Medulla oblongata (tissue), 1 donor: ENCODE measurements at regions not wholly inside any gene's neighbourhood (a gene's known extent, or its start where the extent isn't known, plus 50 kb on each side); places are given as distances from the start of the nearest gene placed in this dataset.

Experiments
- DNase-seq: peaks from one replicate; pipeline ENCODE4 v3.0.0-alpha.2; 2015; ENCODE audit errors: extremely low spot score

DNA sequence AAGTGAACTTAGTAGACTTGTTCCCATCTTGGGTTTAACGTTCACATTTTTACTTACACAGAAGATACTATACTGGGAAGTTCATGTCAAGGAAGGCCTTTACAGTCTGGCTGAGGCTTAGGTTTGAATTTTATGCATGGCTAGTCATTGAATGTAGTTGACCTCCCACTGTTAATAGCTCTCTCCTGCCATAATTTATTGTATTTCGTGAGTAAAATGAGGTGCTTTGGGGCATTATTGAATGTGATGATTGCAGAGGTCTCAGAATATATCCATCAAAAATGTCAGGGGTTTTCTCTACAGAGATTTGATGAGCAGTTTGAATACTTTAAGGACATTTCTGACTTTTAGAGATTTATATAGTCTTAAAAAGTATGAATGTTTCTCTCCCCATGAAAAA lies 356.6 kb upstream of the GRM7 start:
- no peak for DNase-seq

DNA sequence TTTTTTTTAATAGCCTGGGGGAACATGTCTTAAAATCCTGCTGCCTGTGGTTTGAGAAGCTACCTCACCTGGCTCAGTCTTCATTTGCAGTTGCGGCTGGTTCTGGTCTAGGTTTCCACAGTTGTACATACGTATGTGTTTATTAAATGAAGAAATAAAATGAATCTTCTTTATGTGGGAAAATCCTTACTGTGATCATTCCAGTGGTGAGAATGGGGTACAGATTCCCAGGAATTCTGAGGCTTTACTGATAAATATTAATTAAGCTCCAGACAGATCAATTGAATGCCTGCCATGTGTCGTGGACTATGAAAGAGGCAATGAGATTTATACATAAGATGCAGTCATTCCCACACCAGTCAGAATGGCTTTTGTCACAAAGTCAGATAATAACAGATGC lies 356.1 kb upstream of the GRM7 start:
- DNase-seq: no peak

DNA sequence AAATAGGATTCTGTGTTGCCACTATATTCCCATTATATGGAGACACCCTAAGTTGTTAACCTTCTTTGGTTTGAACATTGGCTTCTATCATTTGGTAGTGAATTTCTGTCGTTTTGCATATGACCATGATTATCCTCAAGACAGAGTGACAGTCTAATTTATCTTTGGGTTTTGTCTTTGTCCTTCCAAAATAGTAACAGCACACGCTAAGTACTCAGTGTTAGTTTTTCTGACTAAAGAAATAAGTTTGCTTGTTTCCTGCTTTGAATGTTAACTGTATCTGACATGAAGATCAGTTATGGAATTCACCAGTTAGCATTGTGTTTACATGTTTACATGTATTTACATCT lies 352.5 kb upstream of the GRM7 start:
- no peak for DNase-seq

DNA sequence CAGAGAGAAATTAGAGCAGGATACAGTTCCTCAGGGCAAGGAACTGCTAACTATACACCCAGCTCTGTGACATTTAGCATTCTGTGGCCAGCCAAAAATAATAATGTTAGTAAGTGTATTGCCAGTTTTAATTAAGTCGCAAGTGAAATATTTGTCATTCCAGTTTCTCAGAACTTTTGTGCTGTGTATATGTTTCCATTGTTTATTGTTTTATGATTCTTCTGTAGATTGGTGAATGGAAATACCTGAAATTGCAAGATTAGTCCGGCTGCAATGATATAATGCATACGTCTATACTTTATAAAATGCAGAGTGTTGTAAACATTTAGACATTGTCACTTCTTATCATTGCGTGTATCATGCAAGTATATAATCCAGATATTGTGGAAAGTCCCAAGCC lies 351.3 kb upstream of the GRM7 start:
- DNase-seq: no peak

DNA sequence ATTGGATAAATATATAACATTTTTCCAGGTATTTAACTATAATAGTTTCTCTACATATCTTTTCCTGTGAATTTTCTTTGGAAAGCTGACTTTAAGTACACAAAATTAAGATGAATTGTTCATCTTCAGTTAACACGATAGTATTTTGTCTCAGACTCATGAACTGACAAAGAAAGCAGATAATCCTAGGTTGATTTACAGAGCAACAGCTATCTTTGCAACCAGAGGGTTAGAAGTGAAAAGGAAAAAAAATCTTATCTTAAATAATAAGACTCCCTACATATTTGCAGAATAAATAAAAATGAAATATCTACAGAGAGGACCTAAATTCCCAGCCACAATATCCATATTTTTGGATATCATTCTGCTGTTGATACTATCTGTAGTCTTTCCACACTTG lies 350.2 kb upstream of the GRM7 start:
- no peak for DNase-seq

DNA sequence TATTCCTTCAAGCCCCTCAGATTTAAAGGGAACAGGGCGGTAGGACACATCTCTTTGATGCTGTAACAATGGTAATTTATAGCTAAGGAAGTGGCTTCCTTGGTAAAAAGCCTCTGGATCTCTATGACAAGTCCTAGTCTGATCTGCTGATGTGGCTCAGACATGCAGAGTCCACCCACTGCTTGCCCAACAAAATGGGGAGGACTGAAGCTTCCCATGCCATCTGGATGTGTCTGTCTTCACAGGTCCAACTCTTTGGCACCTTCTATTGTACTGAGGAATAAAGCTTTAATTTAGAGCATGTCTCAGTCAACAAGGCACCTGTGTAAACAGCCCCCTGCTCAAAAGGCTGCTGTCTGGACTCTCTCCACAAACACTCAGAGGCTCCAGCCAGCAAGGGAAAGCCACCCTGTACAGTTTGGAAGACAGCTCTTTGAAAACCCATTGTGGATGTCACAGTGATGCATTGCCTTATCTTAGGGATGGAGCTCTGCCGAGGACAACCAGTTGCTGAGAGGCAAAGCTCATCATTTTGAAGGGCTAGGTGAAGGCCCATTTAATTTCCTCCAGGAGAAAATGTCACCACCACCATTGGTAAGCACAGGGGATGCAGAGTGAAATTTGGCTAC lies 348.6 kb upstream of the GRM7 start:
- no peak for DNase-seq

DNA sequence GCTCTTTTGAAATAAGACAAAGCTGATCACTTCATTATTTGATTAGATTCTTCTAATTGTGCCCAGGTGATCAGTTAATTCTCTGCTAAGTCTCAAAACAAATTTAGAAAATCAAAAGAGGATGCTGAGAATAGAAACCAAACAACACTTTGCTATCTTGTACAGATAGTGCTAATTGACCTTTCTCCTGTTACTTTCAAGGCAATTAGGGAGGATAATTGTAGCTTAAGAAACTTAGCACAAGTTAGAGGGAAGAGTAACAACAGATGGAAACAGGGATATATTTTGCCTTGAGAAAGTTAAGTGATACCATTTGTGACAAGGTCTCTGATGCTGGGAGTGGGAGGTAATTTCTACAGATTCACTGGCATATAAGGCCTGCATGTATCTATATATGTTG lies 344.8 kb upstream of the GRM7 start:
- DNase-seq: no peak

DNA sequence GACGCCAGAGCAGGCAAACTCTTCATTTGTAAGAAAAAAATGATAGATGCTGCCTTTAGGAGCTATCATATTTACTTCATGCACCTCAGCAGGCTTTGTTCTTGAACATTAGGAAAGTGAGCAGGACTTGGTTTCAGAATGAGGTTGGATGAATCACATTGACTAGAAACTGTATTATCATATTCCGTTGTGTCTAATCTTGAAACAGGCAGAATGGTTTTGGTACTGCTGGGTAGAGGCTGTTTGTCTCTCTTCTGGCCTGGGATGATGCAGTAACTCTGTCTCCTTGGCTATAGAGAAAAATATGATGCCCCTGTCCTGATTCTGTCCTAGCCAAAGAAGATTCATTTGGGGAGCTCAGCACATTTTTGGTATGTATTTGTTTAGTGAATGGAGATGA lies 344.2 kb upstream of the GRM7 start:
- no peak for DNase-seq

DNA sequence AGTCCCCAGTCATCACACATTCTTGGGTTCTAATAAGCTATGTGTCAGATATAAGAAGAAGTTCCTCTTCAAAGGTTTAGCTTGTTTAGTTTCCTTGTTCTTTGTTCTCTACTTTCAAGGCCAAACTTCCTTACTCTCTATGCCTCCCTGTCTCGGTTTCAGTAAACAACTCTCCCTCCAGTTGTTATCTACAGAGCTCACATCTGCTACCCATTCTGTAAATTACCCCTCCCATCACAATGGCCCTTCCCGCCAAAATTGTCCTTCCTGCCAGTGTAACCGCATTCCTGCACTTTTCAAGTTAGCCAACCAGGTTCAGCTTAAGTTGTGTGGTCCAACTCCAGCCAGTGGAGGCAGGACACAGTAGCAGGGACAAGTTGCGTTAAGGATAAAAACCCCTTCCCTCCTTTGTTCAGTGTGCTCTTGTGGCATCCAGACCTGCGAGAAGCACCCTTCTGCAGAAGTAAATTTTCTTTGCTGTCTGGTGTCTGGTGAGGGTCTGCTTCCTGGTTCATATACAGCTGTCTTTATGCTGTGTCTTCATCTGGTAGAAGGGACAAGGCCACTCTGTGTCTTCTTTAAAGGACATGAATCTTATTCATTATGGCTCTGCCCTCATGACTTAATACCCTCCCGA lies 342.1 kb upstream of the GRM7 start:
- no peak for DNase-seq

DNA sequence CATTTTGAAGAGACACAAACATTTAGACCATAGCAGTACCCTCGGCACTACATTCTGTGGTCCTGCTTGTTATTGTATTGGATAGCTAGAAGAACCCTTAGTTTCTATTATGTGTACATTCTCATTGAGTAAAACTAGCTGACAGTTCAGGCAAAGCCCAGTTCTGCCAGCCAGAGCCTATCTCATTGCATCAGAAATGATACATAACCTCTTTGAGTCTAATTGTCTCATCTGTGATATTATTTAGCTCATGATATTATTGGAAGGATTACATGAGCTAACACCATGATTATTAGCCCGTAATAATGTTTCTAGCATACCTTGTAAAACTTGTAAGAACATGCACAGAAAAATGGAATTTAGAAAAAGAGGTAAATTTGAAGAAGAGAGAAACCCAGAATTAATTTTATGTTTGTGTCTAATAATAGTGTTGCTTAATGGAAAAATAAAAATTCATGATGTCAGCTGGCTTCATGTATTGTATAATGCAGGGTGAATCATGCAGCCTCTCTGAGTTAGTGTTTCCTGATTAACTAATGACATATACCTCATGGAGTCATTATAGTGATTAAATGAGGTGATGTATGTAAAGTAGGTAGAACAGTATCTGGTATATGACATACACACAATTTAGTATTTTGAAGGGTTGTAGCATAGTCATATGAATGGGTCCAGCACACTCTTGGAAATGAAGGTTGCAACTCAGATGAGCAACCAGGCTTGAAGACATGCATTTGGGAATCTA lies 339.4 kb upstream of the GRM7 start:
- no peak for DNase-seq

DNA sequence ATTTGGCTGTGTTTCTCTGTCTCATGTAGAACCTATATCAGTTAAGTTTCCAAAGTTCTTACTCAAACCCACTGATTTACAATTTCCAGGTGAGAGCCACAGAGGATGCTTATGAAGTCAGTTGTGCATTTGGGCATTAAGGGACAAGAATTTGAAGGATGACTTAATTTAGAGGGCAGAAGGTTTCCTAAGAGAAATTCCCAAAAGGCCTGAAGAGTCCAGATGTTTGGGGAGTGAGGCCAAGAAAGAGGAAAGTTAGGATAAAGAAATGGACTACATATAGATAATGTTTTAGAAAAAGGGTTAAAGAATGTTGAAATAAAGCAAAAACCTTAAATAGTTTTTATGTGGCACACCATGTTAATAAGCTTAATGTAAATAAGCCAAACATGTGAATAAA lies 338.7 kb upstream of the GRM7 start:
- DNase-seq: no peak

DNA sequence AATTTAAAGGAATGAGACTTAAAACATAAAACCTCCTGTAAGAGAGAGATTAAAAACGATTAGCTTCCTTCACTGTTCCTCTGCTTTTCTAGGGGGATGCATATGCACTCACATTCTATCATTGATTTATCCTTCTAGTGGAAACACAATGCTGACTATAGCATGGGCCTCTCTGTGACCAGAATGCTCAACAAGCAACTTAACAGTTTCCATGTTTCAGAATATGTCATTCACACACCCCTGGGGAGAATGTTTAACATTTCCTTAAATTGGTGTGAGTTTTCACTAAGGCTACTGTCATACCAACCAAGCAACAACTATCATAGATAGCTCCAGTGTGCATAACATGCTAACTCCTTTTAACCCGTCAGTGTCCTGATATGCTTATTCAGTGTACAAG lies 337.9 kb upstream of the GRM7 start:
- DNase-seq: no peak

DNA sequence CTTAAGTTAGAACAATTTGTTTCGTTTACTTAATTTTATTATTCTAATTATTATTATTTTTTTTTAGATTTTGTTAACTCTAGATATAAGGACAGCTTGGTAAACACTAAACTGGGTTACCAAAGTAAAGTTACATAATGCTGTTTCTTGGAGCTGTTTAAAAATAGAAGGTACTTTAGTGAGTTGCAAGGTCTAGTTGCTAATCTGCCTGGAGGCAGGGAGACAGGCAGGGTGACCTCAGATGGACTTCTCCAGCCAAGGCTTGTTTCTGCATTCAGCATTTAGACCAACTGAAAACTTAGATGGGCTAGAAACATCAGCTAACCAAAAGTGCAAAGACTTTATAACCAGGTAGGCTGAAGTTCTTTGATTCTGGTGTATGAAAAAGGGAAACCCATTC lies 336.4 kb upstream of the GRM7 start:
- DNase-seq: no peak

DNA sequence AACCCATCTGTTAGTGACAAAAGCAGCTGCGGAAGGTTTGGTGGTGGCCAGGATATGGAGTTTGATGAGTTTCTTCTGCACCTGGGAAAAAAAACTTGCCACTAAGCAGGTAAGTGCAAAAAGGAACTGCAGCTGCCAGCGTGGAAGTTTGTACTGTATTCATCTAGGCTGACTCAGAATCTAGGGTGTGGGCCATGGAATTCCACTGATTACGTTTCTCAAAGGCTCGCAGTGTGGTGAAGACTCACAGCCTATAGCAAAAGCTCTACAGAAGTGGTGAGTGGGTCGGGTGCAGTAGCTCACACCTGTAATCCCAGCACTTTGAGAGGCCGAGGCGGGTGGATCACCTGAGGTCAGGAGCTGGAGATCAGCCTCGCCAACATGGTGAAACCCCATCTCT lies 334.6 kb upstream of the GRM7 start:
- DNase-seq: no peak

DNA sequence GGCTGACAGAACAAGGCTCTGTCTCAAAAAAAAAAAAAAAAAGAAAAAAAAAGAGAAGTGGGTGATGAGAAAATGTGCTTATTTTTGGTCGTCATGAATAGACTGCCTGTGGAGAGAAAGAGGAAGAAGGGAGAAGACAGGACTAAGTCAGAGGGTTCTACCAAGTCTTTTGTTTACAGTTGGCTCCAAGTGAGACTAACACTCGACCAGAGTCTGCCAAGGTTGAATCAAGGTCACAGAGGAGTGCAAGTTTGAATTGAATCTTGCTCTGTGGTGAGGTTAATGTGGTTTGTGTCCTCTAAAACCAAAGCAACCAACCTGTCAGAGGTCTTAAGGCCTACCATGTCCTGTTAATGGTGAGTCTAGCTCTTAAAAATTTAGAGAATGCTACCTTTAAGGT lies 334.1 kb upstream of the GRM7 start:
- no peak for DNase-seq

DNA sequence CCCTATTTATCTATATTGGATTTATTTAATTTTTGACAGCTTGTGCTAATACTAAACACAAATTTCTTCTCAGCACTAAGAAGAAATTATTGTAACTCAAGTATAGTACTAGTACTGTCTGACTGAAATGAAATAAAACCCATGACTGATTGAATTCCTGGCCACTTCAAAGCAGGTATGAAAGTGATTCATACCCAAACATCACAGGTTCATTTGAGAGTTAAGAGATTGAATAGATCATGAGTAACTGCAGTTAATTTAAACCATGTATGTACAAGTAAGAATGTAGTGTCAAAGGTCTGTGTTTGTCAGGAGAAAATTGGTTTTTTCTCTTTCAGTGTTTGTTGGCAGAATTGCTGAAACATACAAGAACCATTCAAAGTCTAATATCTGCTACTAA lies 332.0 kb upstream of the GRM7 start:
- no peak for DNase-seq

DNA sequence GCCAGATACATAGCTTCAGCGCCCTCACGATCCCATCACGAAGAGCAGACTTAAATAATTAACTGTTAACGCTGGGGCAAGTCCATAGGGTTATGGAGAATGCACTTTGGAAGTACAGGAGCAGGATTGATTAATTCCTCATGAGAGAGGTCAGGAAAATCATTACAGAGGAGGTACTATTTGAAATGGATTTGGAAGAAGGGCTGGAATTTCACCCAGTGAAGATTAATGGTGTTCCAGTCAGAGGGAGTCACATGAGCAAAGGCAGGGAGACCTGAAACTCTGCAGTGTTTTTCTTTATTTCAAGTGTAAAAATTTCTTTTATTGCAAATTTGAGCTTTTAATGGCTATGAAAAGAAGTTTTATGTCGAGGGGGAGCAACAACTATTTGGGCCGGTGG lies 329.8 kb upstream of the GRM7 start:
- no peak for DNase-seq

DNA sequence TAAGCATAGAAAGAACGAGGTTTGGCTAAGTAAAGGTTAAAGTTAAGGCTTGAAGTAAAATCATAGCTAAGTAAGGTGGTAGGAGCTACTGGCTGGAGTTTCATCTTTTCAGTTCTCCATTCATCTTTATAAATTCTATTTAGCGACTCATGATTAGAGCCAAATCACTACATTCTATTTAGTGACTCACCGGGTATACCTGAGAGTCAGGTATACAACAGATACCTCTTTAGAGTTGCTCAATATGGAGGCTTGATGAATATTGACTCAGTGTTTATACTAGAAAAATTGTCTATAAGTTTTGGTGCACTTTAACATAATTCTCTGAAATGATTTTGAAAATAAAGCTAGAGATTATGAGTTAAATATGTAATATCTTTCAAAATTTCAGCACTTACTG lies 328.8 kb upstream of the GRM7 start:
- no peak for DNase-seq

DNA sequence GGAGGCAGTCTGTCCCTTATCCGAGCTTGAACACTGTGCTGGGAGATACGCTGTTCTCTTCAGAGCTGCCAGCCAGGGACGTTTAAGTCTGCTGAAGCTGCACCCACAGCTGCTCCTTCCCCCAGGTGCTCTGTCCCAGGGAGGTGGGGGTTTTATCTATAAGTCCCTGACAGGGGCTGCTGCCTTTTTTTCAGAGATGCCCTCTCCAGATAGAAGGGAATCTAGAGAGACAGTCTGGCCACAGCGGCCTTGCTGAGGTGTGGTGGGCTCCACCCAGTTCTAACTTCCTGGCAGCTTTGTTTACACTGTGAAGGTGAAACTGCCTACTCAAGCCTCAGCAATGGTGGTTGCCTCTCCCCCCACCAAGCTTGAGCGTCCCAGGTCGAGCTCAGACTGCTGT lies 319.9 kb upstream of the GRM7 start:
- no peak for DNase-seq

DNA sequence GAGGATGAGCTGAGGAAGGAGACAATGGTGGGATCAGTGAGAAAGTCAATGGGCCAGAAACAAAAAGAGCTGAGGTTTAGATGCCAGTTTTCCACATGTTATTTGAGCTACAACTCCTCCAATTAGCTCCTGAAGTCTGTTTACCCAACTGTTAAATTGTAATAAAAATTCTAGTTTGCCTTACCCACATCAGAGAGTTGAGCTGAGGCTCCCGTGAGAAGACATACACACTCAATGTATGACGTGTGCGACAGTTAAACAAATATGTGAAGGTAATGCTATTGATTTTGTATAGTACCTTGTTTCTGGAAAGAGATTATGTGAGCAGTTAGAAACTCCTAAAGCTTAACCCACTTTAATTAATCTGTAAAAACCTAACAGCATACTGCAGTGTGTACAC lies 318.1 kb upstream of the GRM7 start:
- no peak for DNase-seq

DNA sequence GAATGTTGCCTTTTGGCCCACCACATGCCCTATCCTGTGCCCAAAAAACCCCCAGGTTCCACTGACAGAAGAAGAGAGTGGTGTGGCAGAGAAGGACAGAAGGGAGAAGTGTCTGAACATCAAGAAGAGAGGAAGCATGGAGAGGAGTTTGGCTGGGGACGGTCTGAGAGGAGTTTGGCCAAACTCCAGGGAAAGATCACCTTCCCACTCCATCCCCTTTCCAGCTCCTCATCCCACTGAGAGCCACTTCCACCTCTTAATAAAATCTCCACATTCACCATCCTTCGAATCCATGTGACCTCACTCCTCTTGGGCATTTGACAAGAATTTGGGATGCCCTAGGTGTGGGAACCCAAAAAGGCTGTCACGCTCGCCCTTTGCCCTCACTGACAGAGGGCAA lies 311.6 kb upstream of the GRM7 start:
- DNase-seq: no peak

DNA sequence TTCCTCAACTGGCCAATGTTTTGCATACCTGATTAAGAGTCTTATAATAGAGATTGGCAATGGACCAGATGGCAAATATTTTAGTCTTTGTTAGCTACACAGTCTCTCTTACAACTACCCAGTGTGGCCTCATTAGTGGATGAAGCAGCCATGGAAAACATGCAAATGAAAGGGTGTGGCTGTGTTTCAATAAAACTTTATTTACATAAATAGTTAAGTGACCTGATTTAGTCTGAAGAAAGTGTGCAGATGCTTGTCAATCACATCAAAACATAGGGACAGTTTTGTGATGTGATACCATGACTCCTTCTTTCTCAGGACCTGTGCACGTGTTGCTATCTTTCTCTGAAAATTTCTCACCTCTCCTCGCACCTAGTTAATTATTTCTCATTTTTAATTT lies 309.8 kb upstream of the GRM7 start:
- no peak for DNase-seq

DNA sequence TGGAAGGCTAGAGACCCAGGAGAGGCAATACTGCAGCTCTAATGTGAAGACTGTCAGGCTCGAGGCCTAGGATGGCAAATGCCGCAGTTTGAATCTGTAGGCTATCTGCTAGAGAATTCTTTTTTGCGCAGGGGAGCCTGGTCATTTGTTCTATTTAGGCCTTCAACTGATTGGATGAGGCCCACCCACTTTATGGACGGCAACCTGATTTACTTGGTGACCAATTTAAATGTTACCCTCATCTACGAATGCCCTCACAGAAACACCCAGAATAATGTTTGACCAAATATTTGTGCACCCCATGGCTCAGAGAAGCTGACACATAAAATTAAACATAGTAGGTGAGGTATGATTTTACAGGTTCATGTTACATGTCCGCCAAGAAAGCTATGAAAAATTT lies 300.7 kb upstream of the GRM7 start:
- DNase-seq: no peak

DNA sequence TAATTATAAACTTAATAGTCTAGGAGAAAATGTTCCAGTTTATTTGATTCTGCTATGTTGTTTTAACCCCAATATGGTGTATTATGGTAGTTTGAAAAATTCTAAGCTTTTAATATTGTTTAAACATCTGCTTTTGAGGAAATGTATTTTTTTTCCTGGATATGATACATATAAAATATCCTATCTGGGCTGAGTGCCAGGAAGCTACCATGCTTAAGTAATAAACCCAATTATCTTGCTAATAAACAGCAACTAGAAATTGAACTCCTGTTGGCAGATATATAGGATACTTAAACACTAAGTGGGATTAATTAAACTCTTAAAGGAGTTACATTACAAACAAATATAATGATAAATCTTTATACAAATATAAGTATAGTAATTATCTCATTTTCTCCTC lies 293.7 kb upstream of the GRM7 start:
- no peak for DNase-seq
